Spleen (tissue), 11 donors: ENCODE measurements at regions not wholly inside any gene's neighbourhood (a gene's known extent, or its start where the extent isn't known, plus 50 kb on each side); places are given as distances from the start of the nearest gene placed in this dataset.

Source experiments
- DNase-seq: peaks from one replicate; pipeline ENCODE4 v3.0.0-alpha.2; 2020
- H3K27ac ChIP-seq, 8 donors: fragments of 200-600 bp; sonication (generic) in 7 of 8; 1 replicate in 4 of 8; 2 replicates in 4 of 8; pipeline versions ENCODE4 v1.5.0 to v1.8.0; 2016 to 2021; ENCODE audit warnings: inconsistent platforms in 4 of 8, mild to moderate bottlenecking in 4 of 8, moderate library complexity in 1 of 8
- H3K27me3 ChIP-seq, 7 donors: fragments of 200-600 bp; sonication (generic) in 6 of 7; replicated peaks in 1 of 7; 1 replicate in 4 of 7; 2 replicates in 3 of 7; pipeline versions ENCODE4 v1.5.0 to v1.8.0; 2016 to 2021; ENCODE audit warnings: inconsistent platforms in 3 of 7, mild to moderate bottlenecking in 1 of 7
- H3K36me3 ChIP-seq, 6 donors: fragments of 200-600 bp; sonication (generic) in 5 of 6; 1 replicate in 4 of 6; 2 replicates in 2 of 6; pipeline versions ENCODE4 v1.5.0 to v1.8.0; 2016 to 2021; ENCODE audit warnings: inconsistent platforms in 2 of 6
- H3K4me1 ChIP-seq, 6 donors: fragments of 200-600 bp; sonication (generic) in 5 of 6; 1 replicate in 3 of 6; 2 replicates in 3 of 6; pipeline versions ENCODE4 v1.5.0 to v1.8.0; 2016 to 2021; ENCODE audit warnings: inconsistent platforms in 3 of 6
- H3K4me3 ChIP-seq, 8 donors: fragments of 200-600 bp; sonication (generic) in 7 of 8; 1 replicate in 4 of 8; 2 replicates in 4 of 8; pipeline versions ENCODE4 v1.5.0 to v1.8.0; 2016 to 2021; ENCODE audit warnings: inconsistent platforms in 4 of 8, mild to moderate bottlenecking in 4 of 8, moderate library complexity in 2 of 8
- H3K9me3 ChIP-seq, 8 donors: fragments of 200-600 bp; sonication (generic) in 7 of 8; 1 replicate in 4 of 8; 2 replicates in 4 of 8; pipeline versions ENCODE4 v1.5.0 to v1.8.0; 2016 to 2021; ENCODE audit warnings: inconsistent platforms in 4 of 8
- POLR2A ChIP-seq, 3 donors: fragments of 450-650 bp; IDR thresholded peaks; one replicate each; pipeline ENCODE4 v1.5.1; 2017; ENCODE audit warnings: antibody characterized with exemption in 3 of 3, mild to moderate bottlenecking in 1 of 3
- POLR2AphosphoS5 ChIP-seq, 3 donors: sonication (generic); formaldehyde crosslinking; IDR thresholded peaks; one replicate each; pipeline ENCODE4 v1.5.1; 2017; ENCODE audit warnings: antibody characterized with exemption in 3 of 3
- WGBS, 5 donors: extraction: QIAGEN DNeasy Blood & Tissue Kit in 3 of 5; methylation state at CpG; one replicate each; pipeline versions ENCODE4 v1.1.5 to v1.1.7; 2013 to 2018; 5-methylcytosine and 5-hydroxymethylcytosine counted together
- intact Hi-C: fragments of 100-400 bp; cut with DNase I; formaldehyde crosslinking; loops from one replicate; pipeline ENCODE4 v1.15.0; 2023; ENCODE audit warnings: low total_unique reads
- TF ChIP-seq, protein P1 (sequence below), 11 experiments: fragments of 200-600 bp in 7 of 11; fragments of 450-650 bp in 4 of 11; sonication (generic) in 4 of 11; IDR thresholded peaks in 8 of 11; conservative IDR thresholded peaks in 3 of 11; 1 replicate in 7 of 11; 2 replicates in 4 of 11; pipeline versions ENCODE4 v1.4.0 to v1.8.0; 2016 to 2021; ENCODE audit warnings: antibody characterized with exemption in 11 of 11, inconsistent platforms in 4 of 11, mild to moderate bottlenecking in 1 of 11
- donor health status: healthy with polysubstance abuse.
- donor health status: DM: no; HTN: no; CAD: no; lungs with moderate emphysema.
- donor health status: DM: no; HTN: no; CAD: no.
- donor health status: Bipolar disorder and iron deficiency.
- donor health status: healthy.
- donor health status: DM: no; HTN: no; CAD: no.
- donor health status: DM: yes; HTN: yes; CAD: no.

DNA sequence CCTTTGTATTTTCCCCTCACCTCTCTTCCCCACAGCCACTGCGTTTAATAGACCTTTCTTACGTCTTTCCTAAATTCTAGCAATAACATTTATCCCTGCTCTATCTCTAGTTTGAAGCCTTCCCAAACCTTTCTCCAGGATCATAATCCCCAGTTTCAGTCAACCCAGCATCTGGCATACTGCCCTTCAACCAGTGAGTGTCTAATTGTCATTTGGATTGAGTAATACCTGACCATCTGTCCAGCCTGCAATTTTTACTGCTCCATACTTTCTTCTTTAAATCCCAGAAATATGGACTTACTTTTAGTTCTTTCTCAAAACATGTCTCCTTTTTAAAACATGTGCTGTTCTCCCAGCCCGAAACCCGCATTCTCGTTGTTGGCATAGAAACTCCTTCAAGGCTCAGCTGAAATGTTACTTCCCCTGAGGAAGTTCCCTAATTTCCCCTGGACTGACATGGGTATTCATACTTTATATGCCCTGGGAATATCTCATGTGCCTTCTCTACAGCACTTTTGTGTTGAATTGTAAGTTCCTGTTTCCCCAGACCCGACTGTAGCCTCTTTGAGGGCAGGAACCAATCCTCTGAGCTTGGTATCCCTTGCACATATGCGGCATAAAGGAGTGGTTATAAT, 65.1 kb upstream of the ETV6 start:
- peaks cover 0 to 38% (median 26%) of the 10 kb centered on the region in 6 donors for H3K4me1 ChIP-seq
- TF ChIP-seq POLR2A (IDR thresholded peaks at IDR 0.05) (no peak), POLR2AphosphoS5 (IDR thresholded peaks at IDR 0.05) (no peak)
- TF ChIP-seq, protein P1, sequence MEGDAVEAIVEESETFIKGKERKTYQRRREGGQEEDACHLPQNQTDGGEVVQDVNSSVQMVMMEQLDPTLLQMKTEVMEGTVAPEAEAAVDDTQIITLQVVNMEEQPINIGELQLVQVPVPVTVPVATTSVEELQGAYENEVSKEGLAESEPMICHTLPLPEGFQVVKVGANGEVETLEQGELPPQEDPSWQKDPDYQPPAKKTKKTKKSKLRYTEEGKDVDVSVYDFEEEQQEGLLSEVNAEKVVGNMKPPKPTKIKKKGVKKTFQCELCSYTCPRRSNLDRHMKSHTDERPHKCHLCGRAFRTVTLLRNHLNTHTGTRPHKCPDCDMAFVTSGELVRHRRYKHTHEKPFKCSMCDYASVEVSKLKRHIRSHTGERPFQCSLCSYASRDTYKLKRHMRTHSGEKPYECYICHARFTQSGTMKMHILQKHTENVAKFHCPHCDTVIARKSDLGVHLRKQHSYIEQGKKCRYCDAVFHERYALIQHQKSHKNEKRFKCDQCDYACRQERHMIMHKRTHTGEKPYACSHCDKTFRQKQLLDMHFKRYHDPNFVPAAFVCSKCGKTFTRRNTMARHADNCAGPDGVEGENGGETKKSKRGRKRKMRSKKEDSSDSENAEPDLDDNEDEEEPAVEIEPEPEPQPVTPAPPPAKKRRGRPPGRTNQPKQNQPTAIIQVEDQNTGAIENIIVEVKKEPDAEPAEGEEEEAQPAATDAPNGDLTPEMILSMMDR (IDR thresholded peaks at IDR 0.05 in 8 of 11, conservative IDR thresholded peaks at IDR 0.05 in 3 of 11), result no peak
- no peaks in the 10 kb centered on the region for H3K9me3 ChIP-seq
- H3K27me3 ChIP-seq, result no peaks in the 10 kb centered on the region
- no peak for DNase-seq
- 56 to 77% (median 63%) methylated on average over 7 of the region's 7 CpGs for WGBS, 5 donors
- no peak overlapping the region for H3K4me3 ChIP-seq
- intact Hi-C loops, result loop anchor here (10.0 kb wide), 2 partner anchors 300 to 740 kb away; no protein-coding TSS in a partner anchor
- H3K36me3 ChIP-seq, result no peaks in the 10 kb centered on the region
- H3K27ac ChIP-seq, result peak overlapping the region in 1 of 8 donors; percentile 30

- TF ChIP-seq, protein P1 (IDR thresholded peaks at IDR 0.05 in 8 of 11, conservative IDR thresholded peaks at IDR 0.05 in 3 of 11), result no peak
- TF ChIP-seq POLR2A (IDR thresholded peaks at IDR 0.05) (no peak), POLR2AphosphoS5 (IDR thresholded peaks at IDR 0.05) (no peak)
- 91 to 97% (median 95%) methylated on average over 11 of the region's 11 CpGs for WGBS, 5 donors
- intact Hi-C loops, result no loop called here
Observed at GRCh38 chr12:11592484-11592883, 57.0 kb upstream of the ETV6 start.

GRCh38 chr12:11593013-11593412, 56.5 kb upstream of the ETV6 start:
- DNase-seq, result no peak
- WGBS, 5 donors, result 87 to 100% (median 93%) methylated on average over 1 of the region's 1 CpG
- Histone ChIP-seq H3K27me3 (no peaks in the 10 kb centered on the region), H3K4me1 (peaks cover 0 to 22% (median 5%) of the 10 kb centered on the region in 6 donors), H3K36me3 (no peaks in the 10 kb centered on the region), H3K9me3 (no peaks in the 10 kb centered on the region), H3K4me3 (no peak overlapping the region), H3K27ac (no peak overlapping the region)
- intact Hi-C loops, result no loop called here
- TF ChIP-seq, protein P1 (IDR thresholded peaks at IDR 0.05 in 8 of 11, conservative IDR thresholded peaks at IDR 0.05 in 3 of 11), result no peak
- no peak for TF ChIP-seq POLR2A (IDR thresholded peaks at IDR 0.05)
- no peak for TF ChIP-seq POLR2AphosphoS5 (IDR thresholded peaks at IDR 0.05)

More at GRCh38 chr12:11592484-11592883, 57.0 kb upstream of the ETV6 start:
- peaks cover 0 to 22% (median 5%) of the 10 kb centered on the region in 6 donors for H3K4me1 ChIP-seq
- no peak overlapping the region for H3K27ac ChIP-seq
- no peak overlapping the region for H3K4me3 ChIP-seq
- DNase-seq, result no peak
- no peaks in the 10 kb centered on the region for H3K27me3 ChIP-seq
- no peaks in the 10 kb centered on the region for H3K9me3 ChIP-seq
- H3K36me3 ChIP-seq, result no peaks in the 10 kb centered on the region

DNA sequence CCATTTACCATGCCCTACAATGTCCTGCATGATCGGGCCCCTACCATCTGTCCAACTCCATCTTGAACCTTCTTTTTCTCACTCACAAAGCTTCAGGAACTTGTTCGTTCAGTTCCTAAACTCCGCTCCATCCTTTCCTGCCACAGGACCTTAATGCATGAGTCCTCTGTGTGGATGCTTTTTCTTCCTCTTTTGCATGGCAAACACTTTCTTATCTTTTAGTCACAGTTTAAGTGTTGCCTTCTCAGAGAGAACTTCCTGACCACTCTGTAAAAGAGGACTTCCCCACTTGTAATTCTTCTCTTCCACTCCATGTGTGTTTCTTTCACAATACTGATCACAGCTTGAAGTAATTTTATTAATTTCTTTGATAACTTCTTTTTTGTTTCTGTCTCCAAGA, 54.4 kb upstream of the ETV6 start:
- Histone ChIP-seq H3K4me1 (peaks cover 0 to 23% (median 5%) of the 10 kb centered on the region in 6 donors), H3K9me3 (no peaks in the 10 kb centered on the region), H3K4me3 (no peak overlapping the region), H3K36me3 (no peaks in the 10 kb centered on the region), H3K27me3 (no peaks in the 10 kb centered on the region), H3K27ac (peak overlapping the region in 1 of 8 donors; percentile 12)
- intact Hi-C loops, result no loop called here
- DNase-seq, result no peak
- TF ChIP-seq, protein P1 (IDR thresholded peaks at IDR 0.05 in 8 of 11, conservative IDR thresholded peaks at IDR 0.05 in 3 of 11), result no peak
- no peak for TF ChIP-seq POLR2AphosphoS5 (IDR thresholded peaks at IDR 0.05)
- TF ChIP-seq POLR2A (IDR thresholded peaks at IDR 0.05), result no peak
- WGBS, 5 donors, result 28 to 67% (median 43%) methylated on average over 2 to 3 of the region's 3 CpGs
